HK-2 (cell line): ENCODE measurements at regions not wholly inside any gene's neighbourhood (a gene's known extent, or its start where the extent isn't known, plus 50 kb on each side); places are given as distances from the start of the nearest gene placed in this dataset.
A peak's percentile ranks its signal among the peaks of the same experiment; 100 is the strongest.
"Not testable (repeated sequence)": the region's sequence is repeated elsewhere in the genome, so short reads cannot be mapped to it uniquely, and the experiment has no call there.

Experiments used
- DNase-seq: peaks from one replicate; pipeline ENCODE4 v3.0.0-alpha.2; 2018; ENCODE audit not compliant: unreplicated experiment

DNA sequence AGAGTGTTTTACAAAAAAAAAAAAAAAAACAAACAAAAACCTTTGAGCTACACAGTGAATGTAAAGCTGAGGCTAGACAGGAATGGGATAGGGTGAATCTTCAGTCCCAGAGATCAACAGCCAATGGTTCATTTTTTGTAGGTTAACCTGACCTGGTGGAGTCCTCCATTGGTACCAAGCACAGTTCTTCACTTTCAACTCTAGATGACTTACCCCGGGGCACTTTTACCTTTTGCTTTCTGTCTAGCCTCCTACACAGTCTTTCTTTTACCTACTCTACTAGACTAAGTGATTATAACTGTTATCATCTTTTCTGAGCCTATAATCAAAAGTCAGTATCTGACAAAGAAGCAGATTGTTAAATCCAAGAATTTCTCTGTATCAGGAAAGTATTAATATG lies 50.9 kb downstream of the ANXA2R start:
- no peak for DNase-seq

DNA sequence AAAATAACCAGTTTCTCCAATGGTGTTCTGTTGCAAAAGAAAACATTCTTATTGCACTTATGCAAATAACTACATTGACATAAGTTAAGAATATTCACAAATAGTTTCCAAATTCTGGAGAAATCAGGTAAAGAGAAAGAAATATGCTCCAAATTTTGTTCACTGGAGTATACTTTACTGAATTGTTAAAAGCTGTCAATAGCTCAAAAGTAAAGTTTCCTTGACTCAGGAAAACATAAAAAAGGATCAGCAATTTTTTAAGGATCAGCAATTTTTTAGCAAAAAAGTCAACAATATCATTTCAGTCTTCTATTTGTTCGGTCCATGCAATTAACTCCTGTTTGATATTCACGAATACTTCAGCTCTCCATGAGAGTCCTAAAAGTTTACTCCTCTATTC lies 51.6 kb downstream of the ANXA2R start:
- no peak for DNase-seq

DNA sequence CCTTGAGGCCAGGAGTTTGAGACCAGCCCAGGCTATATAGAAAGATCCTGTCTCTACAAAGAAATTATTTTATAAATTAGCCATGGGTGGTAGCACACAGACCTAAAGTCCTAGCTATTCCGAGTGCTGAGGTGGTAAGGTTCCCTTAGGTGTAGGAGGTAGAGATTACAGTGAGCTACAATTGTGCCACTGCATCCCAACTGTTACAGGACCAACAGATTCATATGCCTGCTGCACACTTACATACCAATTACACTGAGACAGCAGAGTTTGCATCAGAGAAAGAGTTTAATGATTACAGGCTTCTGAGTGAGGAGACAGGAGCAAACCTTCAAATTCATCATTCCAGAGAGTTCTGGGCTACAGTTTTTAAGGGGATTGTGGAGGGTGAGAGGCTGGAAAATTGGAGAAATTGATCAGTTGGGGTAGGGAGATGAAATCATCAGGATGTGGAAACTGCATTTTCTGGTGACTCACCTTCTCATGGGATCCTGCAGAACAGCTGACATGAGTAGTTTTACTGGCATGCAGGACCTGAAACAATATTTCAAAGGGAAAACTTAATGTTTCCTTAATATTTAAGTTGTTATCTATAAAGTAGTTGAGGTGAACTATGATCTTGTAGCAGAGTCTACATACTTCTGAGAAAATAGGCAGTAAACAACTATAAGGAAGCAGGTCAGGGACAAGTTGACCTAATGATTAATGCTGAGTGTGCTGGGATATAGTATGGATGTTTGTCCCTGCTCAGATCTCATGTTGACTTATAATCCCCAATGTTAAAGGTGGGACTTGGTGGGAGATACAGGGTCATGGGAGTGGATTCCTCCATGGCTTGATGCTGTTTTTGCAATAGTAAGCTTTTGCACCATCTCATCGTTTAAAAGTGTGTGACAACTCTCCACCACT lies 54.7 kb downstream of the ANXA2R start:
- DNase-seq = no peak

DNA sequence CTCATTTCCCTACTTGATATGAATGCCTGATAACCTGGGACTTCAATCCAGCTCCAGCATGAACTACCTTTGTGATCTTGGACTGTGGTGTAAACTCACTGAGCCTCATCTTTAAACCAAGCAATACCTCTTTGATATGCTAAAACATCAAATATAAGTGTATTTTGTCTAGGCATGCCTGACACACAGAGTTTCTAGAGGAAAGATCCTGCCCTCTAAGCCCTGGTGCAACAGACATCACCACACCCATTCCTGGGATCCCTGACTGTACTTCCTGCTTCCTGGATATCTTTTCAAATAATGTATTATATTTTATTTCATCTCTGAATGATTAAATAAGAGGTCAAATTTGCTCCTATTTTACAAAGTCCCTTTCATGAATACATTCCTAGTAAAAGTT lies 55.8 kb downstream of the ANXA2R start:
- DNase-seq = no peak

DNA sequence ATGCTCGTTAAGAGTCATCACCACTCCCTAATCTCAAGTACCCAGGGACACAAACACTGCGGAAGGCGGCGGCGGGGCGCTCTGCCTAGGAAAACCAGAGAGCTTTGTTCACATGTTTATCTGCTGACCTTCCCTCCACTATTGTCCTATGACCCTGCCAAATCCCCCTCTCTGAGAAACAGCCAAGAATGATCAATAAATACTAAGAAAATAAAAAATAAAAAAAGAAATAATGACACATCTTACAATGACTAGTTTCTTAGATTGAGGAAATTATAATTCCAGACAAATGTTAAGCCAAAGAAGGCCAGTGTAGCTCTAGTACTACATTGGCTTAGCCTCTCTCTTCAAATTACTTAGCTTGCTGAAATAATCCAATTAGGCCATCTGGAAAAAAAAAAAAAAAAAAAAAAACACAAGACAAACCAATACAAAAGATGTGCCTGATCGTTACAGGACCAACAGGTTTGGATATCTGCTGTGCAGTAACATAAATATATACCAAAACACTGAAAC lies 58.0 kb downstream of the ANXA2R start:
- DNase-seq = no peak

DNA sequence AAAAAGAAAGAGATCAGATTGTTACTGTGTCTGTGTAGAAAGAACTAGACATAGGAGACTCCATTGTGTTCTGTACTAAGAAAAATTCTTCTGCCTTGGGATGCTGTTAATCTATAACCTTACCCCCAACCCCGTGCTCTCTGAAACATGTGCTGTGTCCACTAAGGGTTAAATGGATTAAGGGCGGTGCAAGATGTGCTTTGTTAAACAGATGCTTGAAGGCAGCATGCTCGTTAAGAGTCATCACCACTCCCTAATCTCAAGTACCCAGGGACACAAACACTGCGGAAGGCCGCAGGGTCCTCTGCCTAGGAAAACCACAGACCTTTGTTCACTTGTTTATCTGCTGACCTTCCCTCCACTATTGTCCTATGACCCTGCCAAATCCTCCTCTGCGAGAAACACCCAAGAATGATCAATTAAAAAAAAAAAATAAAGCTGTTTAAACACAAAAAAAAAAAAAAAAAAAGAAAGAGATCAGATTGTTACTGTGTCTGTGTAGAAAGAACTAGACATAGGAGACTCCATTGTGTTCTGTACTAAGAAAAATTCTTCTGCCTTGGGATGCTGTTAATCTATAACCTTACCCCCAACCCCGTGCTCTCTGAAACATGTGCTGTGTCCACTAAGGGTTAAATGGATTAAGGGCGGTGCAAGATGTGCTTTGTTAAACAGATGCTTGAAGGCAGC lies 58.6 kb downstream of the ANXA2R start:
- DNase-seq = not testable (repeated sequence)

DNA sequence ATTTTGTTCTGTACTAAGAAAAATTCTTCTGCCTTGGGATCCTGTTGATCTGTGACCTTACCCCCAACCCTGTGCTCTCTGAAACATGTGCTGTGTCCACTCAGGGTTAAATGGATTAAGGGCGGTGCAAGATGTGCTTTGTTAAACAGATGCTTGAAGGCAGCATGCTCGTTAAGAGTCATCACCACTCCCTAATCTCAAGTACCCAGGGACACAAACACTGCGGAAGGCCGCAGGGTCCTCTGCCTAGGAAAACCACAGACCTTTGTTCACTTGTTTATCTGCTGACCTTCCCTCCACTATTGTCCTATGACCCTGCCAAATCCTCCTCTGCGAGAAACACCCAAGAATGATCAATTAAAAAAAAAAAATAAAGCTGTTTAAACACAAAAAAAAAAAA lies 59.1 kb downstream of the ANXA2R start:
- DNase-seq = not testable (repeated sequence)

DNA sequence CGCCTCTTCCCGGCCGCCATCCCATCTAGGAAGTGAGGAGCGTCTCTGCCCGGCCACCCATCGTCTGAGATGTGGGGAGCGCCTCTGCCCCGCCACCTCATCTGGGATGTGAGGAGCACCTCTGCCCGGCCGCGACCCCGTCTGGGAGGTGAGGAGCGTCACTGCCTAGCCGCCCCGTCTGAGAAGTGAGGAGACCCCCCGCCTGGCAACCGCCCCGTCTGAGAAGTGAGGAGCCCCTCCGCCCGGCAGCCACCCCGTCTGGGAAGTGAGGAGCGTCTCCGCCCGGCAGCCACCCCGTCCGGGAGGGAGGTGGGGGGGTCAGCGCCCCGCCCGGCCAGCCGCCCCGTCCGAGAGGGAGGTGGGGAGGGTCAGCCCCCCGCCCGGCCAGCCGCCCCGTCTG lies 59.7 kb downstream of the ANXA2R start:
- DNase-seq = not testable (repeated sequence)

DNA sequence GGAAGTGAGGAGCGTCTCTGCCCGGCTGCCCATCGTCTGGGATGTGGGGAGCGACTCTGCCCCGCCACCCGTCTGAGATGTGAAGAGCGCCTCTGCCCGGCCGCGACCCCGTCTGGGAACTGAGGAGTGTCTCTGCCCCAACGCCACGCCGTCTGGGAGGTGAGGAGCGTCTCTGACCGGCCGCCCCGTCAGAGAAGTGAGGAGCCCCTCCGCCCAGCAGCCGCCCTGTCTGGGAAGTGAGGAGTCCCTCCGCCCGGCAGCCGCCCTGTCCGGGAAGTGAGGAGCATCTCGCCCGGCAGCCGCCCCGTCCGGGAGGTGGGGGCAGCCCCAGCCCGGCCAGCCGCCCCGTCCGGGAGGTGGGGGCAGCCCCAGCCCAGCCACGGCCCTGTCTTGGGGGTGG lies 60.9 kb downstream of the ANXA2R start:
- DNase-seq = not testable (repeated sequence)

DNA sequence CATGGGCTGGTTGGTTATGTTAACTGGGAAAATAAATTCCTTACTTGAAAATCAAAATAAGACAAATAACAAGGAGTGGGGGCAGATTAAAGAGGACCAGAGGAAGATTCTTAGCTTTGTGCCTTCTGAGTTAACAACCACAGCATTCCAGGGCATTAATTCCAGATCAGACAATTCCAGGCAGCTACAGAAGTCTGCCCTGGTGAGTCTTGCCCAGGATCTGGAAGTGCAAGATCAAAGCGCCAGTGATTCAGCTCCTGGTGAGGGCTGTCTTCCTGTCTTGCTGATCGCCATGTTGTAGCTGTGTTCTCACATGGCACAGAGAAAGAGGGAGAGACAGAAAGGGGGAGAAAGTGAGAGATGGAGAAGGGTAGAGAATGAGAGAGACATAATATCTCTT lies 65.6 kb downstream of the ANXA2R start:
- no peak for DNase-seq

DNA sequence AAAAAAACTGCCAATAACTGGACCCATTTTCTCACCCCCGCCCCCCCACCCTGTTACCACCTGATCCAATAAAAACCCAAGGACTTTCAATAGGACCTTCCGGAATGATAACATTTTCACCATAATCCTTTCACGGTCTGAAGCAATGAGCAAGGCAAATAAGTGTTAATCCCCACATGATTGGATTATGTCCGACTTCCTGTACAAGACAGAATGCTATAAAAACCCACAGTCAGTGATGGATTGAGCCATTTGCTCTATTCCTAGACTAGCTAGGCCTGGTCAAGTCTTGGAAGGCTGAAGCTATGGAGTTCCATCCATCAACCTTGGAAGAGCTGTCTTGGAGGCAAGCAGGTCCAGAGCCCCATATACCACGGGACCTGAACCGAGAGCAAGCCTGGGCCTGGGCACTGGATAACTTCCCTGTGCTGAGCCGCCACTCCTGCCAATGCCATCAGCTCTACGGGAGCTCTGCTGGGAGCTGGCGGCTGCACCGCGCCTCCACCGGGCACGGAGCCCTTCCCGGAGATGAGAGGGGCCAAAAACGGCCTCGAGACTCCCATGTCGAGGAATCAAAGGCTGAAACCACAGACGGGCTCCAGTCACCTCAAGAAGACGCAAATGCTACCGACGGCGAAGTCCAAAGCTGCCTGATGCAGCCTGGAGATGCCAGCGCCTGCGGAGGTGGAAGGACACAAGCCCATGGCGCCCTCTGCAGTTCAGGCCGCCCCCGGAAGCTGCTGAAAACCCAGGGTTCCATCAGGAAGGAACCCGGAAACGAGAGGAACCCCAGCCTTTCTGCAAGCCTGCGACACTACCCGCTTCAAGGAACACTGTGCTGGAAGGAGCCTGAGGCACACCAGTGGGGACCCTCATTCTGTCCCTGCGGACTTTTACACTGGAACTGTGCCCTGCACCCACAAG lies 69.2 kb downstream of the ANXA2R start:
- no peak for DNase-seq

DNA sequence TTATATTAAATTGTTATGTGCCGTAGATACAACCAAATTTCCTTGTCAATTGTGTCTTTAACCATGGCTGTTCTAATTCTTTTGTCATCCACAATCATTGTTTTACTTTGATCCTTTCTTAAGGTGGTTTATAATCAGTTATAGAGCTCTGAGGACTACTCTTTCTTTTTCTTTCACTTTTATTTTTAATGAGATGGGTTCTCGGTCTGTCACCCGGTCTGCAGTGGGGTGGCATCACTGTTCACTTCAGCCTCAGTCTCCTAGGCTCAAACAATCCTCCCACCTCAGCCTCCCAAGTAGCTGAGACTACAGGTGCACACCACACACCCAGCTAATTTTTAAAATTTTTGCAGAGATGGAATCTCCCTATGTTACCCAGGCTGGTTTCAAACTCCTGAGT lies 74.2 kb downstream of the ANXA2R start:
- DNase-seq = no peak

DNA sequence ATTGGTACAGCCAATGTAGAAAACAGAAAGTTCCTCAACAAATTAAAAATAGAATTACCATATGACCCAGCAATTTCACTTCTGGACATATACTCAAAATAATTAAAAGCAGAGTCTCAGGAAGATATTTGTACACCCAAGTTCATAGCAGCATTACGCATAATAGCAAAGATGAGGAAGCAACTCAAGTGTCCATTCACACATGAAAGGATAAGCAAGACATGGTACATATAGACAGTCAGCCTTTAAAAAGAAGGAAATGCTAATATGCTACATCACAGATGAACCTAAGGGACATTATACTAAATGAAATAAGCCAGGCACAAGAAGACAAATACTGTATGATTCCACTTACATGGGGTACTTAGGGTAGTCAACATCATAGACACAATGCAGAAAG lies 76.7 kb downstream of the ANXA2R start:
- DNase-seq = no peak

DNA sequence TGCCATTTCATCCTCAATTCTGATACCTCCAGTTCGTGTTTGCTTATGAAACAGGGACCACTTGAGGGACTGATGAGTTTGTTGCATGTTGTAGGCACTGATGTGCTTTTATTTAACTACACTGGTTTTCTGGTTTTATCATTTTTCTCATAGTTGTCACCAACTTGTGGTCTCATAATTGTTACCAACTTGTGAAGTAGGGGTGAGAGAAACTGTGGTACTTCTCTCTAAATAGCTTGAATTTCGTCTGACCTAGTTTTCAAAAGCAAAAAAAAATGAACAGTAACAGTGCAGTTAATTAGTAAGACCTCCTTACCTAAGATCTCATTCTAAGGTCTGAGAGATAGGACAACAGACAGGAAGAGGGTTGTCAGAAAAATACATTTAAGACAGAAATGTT lies 78.0 kb downstream of the ANXA2R start:
- DNase-seq = no peak

DNA sequence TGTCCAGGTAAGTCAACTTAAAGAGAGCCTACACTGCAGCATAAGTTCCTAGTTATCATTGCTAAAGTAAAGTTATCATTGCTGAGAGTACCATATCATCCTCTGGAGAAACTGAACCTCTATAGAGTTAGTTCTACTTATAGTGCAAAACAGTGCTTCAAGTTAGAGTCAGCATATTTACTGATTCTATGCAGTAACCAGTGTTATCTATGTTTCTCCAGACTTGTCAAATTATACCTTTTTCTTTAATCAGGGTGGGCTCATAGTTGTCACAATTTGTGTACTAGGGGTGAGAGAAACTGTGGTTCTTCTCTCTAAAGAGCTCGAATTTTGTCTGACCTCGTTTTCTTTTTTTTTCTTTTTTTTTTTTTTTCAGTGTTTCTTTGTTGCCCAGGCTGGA lies 79.6 kb downstream of the ANXA2R start:
- DNase-seq = no peak

DNA sequence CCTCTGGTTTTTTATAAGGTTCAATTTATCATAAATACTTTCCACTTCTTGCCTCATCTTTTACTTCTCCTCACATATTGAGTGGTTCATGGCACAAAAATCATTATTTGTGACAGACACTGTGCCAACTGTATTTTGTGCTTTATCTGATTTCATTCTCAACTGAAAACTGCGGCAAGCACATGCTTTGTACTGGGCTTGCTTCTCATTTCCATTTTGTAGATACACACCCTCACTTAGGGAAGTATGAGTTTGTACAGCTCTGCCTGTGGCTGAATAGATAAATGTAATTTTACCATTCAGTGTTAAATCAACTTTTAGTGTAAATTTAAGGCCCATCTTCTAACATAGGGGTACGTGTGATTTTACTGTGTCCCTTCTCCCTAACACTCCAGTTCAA lies 83.6 kb downstream of the ANXA2R start:
- no peak for DNase-seq

DNA sequence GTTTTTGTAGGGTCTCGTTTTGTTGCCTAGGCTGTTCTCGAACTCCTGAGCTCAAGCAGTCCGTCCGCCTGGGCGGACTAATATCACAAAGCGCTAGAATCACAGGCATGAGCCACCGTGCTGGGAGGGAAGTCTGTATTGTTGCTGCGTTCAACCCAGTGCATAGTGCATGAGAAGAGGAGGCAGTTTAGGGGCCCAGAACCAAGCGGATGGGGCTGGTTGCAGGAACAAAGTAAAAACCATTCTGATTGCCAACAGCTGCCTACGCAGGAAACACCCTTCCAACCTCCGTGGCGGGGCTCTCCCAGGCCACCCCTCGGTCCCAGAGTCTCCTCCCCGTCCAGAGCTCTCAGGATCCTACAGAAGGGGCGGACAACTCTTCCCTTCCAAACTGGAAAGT lies 87.1 kb downstream of the ANXA2R start:
- no peak for DNase-seq

DNA sequence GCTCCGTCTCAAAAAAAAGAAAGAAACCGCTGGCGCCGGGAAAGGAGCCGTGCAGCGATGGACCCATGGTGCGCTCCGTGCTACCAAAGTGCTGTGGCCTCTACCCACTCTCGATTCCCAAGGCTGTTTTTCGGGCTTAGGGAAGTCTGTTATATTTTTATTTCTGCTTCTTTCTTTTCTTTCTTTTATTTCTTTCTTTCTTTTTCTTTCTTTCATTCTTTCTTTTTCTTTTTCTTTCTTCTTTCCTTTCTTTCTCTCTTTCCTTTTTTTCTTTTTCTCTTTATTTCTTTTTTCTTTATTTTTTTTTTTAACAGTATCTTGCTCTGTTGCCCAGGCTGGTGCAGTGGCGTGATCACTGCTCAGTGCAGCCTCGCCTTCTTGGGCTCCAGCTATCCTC lies 87.5 kb downstream of the ANXA2R start:
- no peak for DNase-seq

DNA sequence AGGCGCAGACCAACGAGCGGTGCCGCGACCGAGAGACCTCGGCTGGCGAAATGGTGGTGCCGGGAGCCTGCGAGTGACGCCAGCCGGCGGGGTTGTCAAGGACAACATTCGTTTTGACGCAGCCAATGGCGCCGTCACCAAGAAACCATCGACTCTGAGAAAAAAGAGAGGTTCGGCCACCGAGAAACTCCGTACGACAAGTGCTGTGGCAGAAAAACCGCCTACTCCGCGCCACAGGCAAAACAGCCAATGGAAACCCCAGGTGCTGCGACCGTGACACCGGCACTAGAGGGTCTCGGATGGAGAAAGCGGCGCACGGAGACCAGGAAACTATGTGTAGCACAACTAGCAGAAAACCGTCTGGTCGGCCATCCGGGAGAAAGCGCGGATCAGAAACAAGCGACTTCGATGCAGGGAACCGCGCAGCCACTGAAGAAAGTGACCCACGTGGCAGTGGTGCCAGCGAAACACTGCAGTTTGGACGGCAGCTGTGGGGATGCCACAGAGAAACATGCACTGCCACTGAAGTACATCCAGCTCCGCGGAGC lies 88.8 kb downstream of the ANXA2R start:
- DNase-seq = no peak

DNA sequence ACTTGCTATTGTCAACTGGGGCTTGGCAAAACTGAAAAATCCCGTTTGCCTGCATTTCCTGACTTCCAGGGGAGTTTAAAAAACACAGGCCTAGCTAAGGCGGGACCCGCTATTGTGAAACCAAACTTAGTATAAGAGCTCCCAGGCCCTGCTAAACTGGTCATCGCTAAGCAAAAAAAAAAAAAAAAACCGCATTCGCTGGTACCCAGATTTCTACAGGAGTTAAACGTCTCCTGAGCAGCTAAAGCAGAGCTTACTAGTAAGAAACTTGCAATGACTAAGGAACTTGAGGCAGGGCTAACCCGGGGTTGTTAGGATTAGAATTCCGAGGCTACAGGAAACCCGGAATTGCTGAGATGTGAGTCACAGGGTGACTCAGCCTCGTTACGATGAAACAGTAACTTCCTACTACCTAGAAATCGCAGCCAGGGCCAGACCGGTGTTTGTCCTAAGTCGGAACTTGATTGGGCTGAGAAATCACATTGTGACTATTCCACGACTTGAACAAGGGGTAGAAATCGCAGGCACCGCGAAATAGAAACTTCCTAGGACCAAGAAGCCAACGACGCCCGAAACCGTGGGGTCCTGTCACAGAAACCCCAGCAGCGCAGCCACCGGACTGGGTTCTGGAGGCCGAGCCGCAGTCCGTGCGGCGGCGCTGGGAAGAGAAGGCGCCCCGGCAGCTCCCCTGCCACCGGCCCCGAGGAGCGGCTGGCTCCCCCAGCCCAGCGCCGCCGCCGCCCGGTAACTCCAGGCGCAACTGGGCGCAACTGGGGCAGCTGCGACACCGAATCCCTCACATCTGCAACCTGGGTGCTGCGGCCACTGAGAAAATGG lies 89.4 kb downstream of the ANXA2R start:
- DNase-seq = peak; percentile 83

DNA sequence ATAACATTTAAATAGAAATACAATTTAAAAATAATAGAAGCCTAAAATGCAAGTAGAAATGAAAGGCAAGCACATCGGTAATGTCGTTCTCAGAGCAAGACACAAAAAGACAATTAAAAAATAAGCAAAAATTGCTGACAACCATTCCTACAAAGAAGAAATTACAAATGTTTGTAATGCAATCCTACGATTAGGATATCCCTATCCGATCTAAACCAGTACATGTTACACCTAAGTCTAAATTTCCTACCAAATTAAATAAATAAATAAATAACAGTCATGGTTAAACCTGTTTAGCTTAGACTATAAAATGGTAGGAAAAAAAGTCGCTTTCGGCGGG lies 90.0 kb downstream of the ANXA2R start:
- DNase-seq = no peak
